WTC11 (cell line): ENCODE measurements at regions not wholly inside any gene's neighbourhood (a gene's known extent, or its start where the extent isn't known, plus 50 kb on each side); places are given as distances from the start of the nearest gene placed in this dataset.

Experiments
- ATF1 ChIP-seq: sonication (generic); formaldehyde crosslinking; IDR thresholded peaks from 2 replicates; pipeline ENCODE4 v1.8.1; 2023; ENCODE audit warnings: mild to moderate bottlenecking, moderate library complexity, missing genetic modification reagents
- CTCF ChIP-seq: fragments of 200-600 bp; IDR thresholded peaks from 2 replicates; pipeline ENCODE4 v1.8.0; 2022; ENCODE audit warnings: antibody characterized with exemption
- JUN ChIP-seq: sonication (generic); formaldehyde crosslinking; IDR thresholded peaks from 2 replicates; pipeline ENCODE4 v1.8.0; 2023; ENCODE audit warnings: mild to moderate bottlenecking, missing genetic modification reagents
- MYBL2 ChIP-seq: sonication (generic); formaldehyde crosslinking; IDR thresholded peaks from 2 replicates; pipeline ENCODE4 v1.8.1; 2023; ENCODE audit warnings: mild to moderate bottlenecking, moderate library complexity, missing genetic modification reagents
- NR2C2 ChIP-seq: sonication (generic); formaldehyde crosslinking; IDR thresholded peaks from 2 replicates; pipeline ENCODE4 v1.8.0; 2022; ENCODE audit warnings: mild to moderate bottlenecking, missing genetic modification reagents
- TCF7 ChIP-seq: sonication (generic); formaldehyde crosslinking; IDR thresholded peaks from 2 replicates; pipeline ENCODE4 v1.8.0; 2022; ENCODE audit warnings: mild to moderate bottlenecking, low read depth, missing genetic modification reagents, moderate library complexity
- ZNF121 ChIP-seq: sonication (generic); formaldehyde crosslinking; IDR thresholded peaks from 2 replicates; pipeline ENCODE4 v1.8.0; 2023; ENCODE audit warnings: missing genetic modification reagents
- ZNF232 ChIP-seq: sonication (generic); formaldehyde crosslinking; IDR thresholded peaks from 2 replicates; pipeline ENCODE4 v1.8.0; 2022; ENCODE audit warnings: mild to moderate bottlenecking, missing genetic modification reagents
- TF ChIP-seq, protein P1 (sequence below): sonication (generic); formaldehyde crosslinking; IDR thresholded peaks from 2 replicates; pipeline ENCODE4 v1.8.1; 2023; ENCODE audit warnings: mild to moderate bottlenecking, missing genetic modification reagents
- TF ChIP-seq, protein P2 (sequence below): fragments of 250-450 bp; sonication (Bioruptor Pico); IDR thresholded peaks from 2 replicates; pipeline ENCODE4 v1.9.0; 2021; ENCODE audit warnings: mild to moderate bottlenecking
- TF ChIP-seq, protein P3 (sequence below): sonication (generic); formaldehyde crosslinking; IDR thresholded peaks from 2 replicates; pipeline ENCODE4 v1.8.1; 2022; ENCODE audit warnings: low read depth, missing genetic modification reagents, borderline replicate concordance

DNA sequence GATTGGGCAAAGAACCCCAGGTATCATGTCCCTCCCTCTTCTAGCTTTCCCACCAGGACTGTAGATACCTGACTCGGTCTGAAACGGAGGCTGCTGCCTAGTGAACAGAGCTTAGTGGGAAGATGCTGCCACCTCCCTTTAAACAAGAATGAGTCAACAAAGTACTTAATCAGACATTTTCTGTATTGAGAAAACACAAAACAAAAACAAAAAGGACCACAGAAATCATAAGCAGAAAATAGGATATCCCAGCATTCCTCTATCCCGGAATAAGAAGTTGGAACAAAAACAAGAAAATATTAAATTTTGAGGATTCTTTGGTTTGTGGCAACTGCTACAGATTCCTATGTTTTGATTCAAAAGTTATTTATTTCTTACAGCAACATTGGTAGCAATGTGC lies 51.7 kb upstream of the COL8A1 start:
- TF ChIP-seq ZNF232 (CRISPR knock-in tag) (no peak), CTCF (no peak), JUN (CRISPR knock-in tag) (no peak), ZNF121 (CRISPR knock-in tag) (no peak), MYBL2 (CRISPR knock-in tag) (no peak), ATF1 (CRISPR knock-in tag) (no peak), TCF7 (no peak), NR2C2 (CRISPR knock-in tag) (no peak)
- TF ChIP-seq, protein P1, sequence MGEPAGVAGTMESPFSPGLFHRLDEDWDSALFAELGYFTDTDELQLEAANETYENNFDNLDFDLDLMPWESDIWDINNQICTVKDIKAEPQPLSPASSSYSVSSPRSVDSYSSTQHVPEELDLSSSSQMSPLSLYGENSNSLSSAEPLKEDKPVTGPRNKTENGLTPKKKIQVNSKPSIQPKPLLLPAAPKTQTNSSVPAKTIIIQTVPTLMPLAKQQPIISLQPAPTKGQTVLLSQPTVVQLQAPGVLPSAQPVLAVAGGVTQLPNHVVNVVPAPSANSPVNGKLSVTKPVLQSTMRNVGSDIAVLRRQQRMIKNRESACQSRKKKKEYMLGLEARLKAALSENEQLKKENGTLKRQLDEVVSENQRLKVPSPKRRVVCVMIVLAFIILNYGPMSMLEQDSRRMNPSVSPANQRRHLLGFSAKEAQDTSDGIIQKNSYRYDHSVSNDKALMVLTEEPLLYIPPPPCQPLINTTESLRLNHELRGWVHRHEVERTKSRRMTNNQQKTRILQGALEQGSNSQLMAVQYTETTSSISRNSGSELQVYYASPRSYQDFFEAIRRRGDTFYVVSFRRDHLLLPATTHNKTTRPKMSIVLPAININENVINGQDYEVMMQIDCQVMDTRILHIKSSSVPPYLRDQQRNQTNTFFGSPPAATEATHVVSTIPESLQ (CRISPR knock-in tag), result no peak
- TF ChIP-seq, protein P2, sequence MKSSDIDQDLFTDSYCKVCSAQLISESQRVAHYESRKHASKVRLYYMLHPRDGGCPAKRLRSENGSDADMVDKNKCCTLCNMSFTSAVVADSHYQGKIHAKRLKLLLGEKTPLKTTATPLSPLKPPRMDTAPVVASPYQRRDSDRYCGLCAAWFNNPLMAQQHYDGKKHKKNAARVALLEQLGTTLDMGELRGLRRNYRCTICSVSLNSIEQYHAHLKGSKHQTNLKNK (CRISPR knock-in tag), result no peak
- TF ChIP-seq, protein P3, sequence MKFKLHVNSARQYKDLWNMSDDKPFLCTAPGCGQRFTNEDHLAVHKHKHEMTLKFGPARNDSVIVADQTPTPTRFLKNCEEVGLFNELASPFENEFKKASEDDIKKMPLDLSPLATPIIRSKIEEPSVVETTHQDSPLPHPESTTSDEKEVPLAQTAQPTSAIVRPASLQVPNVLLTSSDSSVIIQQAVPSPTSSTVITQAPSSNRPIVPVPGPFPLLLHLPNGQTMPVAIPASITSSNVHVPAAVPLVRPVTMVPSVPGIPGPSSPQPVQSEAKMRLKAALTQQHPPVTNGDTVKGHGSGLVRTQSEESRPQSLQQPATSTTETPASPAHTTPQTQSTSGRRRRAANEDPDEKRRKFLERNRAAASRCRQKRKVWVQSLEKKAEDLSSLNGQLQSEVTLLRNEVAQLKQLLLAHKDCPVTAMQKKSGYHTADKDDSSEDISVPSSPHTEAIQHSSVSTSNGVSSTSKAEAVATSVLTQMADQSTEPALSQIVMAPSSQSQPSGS (CRISPR knock-in tag), result no peak
